ENCODE measurements at regions not wholly inside any gene's neighbourhood (a gene's known extent, or its start where the extent isn't known, plus 50 kb on each side); places are given as distances from the start of the nearest gene placed in this dataset.

- TF ChIP-seq CTCF (IDR thresholded peaks at IDR 0.05) (no peak), POLR2A (IDR thresholded peaks at IDR 0.05) (no peak)
Measured at GRCh38 chr11:96664110-96664509, 274.3 kb downstream of the JRKL start.

All from Peyer's patch (tissue), 4 donors.